Trophoblast cell (in vitro differentiated cells and primary cell): ENCODE measurements at regions not wholly inside any gene's neighbourhood (a gene's known extent, or its start where the extent isn't known, plus 50 kb on each side); places are given as distances from the start of the nearest gene placed in this dataset.

ENCODE experiments used
- DNase-seq, 2 donors: peaks; one replicate each; pipeline ENCODE4 v3.0.0-alpha.2; 2016
- H2AFZ ChIP-seq: 2 replicates; pipeline ENCODE4 v1.6.1; 2013; ENCODE audit warnings: low read length, moderate library complexity, mild to moderate bottlenecking; ENCODE audit not compliant: insufficient read depth, poor library complexity
- H2AK5ac ChIP-seq: 2 replicates; pipeline ENCODE4 v1.6.1; 2013; ENCODE audit warnings: mild to moderate bottlenecking, low read length
- H2BK120ac ChIP-seq: 2 replicates; pipeline ENCODE4 v1.6.1; 2013; ENCODE audit warnings: low read length, mild to moderate bottlenecking, moderate library complexity; ENCODE audit not compliant: insufficient read depth, poor library complexity
- H2BK12ac ChIP-seq: 2 replicates; pipeline ENCODE4 v1.6.1; 2013; ENCODE audit warnings: mild to moderate bottlenecking, low read length, moderate library complexity
- H2BK5ac ChIP-seq: 2 replicates; pipeline ENCODE4 v1.6.1; 2013; ENCODE audit warnings: low read length, low read depth, moderate library complexity, mild to moderate bottlenecking; ENCODE audit not compliant: poor library complexity
- H3K14ac ChIP-seq: 2 replicates; pipeline ENCODE4 v1.6.1; 2013; ENCODE audit warnings: mild to moderate bottlenecking, low read length
- H3K18ac ChIP-seq: 2 replicates; pipeline ENCODE4 v1.6.1; 2013; ENCODE audit warnings: mild to moderate bottlenecking, low read length
- H3K23ac ChIP-seq: 2 replicates; pipeline ENCODE4 v1.6.1; 2013; ENCODE audit warnings: low read length
- H3K27ac ChIP-seq: 2 replicates; pipeline ENCODE4 v1.5.1; 2013; ENCODE audit warnings: low read depth, mild to moderate bottlenecking, inconsistent platforms, low read length, moderate library complexity
- H3K27me3 ChIP-seq: 2 replicates; pipeline ENCODE4 v1.6.1; 2013; ENCODE audit warnings: inconsistent platforms, mild to moderate bottlenecking, low read length, moderate library complexity; ENCODE audit not compliant: insufficient read depth
- H3K36me3 ChIP-seq, 2 experiments: 1 replicate in 1 of 2; 2 replicates in 1 of 2; pipeline ENCODE4 v1.6.1; 2013; ENCODE audit warnings: low read length in 2 of 2, mild to moderate bottlenecking in 2 of 2, moderate library complexity in 1 of 2; ENCODE audit not compliant: insufficient read depth in 2 of 2, control insufficient read depth in 1 of 2
- H3K4ac ChIP-seq: 2 replicates; pipeline ENCODE4 v1.6.1; 2013; ENCODE audit warnings: low read depth, mild to moderate bottlenecking, low read length, moderate library complexity
- H3K4me1 ChIP-seq, 2 experiments: 1 replicate in 1 of 2; 2 replicates in 1 of 2; pipeline ENCODE4 v1.6.1; 2013; ENCODE audit warnings: low read length in 2 of 2, mild to moderate bottlenecking in 2 of 2, moderate library complexity in 1 of 2; ENCODE audit not compliant: insufficient read depth in 2 of 2, control insufficient read depth in 1 of 2
- H3K4me2 ChIP-seq: 2 replicates; pipeline ENCODE4 v1.6.1; 2013; ENCODE audit warnings: inconsistent platforms, mild to moderate bottlenecking, low read length, moderate library complexity
- H3K4me3 ChIP-seq: 2 replicates; pipeline ENCODE4 v1.5.1; 2013; ENCODE audit warnings: mild to moderate bottlenecking, low read depth, low read length, inconsistent platforms
- H3K79me1 ChIP-seq: one replicate; pipeline ENCODE4 v1.6.1; 2013; ENCODE audit warnings: low read length
- H3K79me2 ChIP-seq: 2 replicates; pipeline ENCODE4 v1.6.1; 2013; ENCODE audit warnings: low read length, mild to moderate bottlenecking; ENCODE audit not compliant: control insufficient read depth, insufficient read depth, poor library complexity
- H3K9ac ChIP-seq: 2 replicates; pipeline ENCODE4 v1.6.1; 2013; ENCODE audit warnings: mild to moderate bottlenecking, low read length
- H3K9me3 ChIP-seq: 2 replicates; pipeline ENCODE4 v1.6.1; 2013; ENCODE audit warnings: low read depth, mild to moderate bottlenecking, control low read depth, inconsistent platforms, low read length; ENCODE audit not compliant: insufficient read depth
- H4K12ac ChIP-seq: 2 replicates; pipeline ENCODE4 v1.6.1; 2013; ENCODE audit warnings: low read depth, mild to moderate bottlenecking, low read length, moderate library complexity
- H4K8ac ChIP-seq: 2 replicates; pipeline ENCODE4 v1.6.1; 2013; ENCODE audit warnings: low read depth, mild to moderate bottlenecking, low read length, moderate library complexity
- H4K91ac ChIP-seq: one replicate; pipeline ENCODE4 v1.6.1; 2013; ENCODE audit warnings: low read depth, mild to moderate bottlenecking, low read length, moderate library complexity
- WGBS: extraction: QIAGEN DNeasy Blood & Tissue Kit; methylation state at CpG from one replicate; pipeline ENCODE4 v1.1.7; 2013; ENCODE audit warnings: missing lambda C conversion rate; ENCODE audit not compliant: insufficient read length, insufficient coverage; ENCODE audit errors: extremely low coverage; 5-methylcytosine and 5-hydroxymethylcytosine counted together

DNA sequence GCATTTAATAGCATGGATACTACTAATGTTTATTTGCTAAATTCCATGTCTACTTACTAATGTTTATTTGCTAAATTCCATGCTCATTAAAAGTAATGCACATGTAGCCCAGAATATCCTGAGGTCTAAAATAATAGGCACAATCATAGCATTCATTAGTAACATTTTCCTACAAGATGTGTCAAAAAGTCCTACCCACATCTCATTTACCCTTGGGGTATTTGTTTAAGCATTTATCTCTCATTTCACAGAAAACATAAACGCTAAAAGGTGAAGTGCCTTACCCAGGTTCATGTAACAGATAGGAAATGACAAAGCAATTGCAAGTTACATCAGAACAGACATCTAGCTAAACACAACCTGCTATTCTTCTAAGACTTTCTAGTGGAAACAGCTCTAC lies 457.1 kb downstream of the HACE1 start:
- Histone ChIP-seq H2BK120ac (no peak overlapping the region), H3K27ac (no peak overlapping the region), H4K12ac (no peak overlapping the region), H3K18ac (no peak overlapping the region), H3K4me1 (no peaks in the 10 kb centered on the region), H3K79me1 (no peaks in the 10 kb centered on the region), H3K36me3 (no peaks in the 10 kb centered on the region), H3K23ac (no peak overlapping the region), H2AFZ (no peak overlapping the region), H4K91ac (no peak overlapping the region), H3K4ac (no peak overlapping the region), H3K4me2 (no peak overlapping the region), H3K14ac (no peak overlapping the region), H4K8ac (no peak overlapping the region), H2AK5ac (no peak overlapping the region), H3K79me2 (no peaks in the 10 kb centered on the region), H2BK5ac (no peak overlapping the region), H3K9ac (no peak overlapping the region), H3K4me3 (no peak overlapping the region), H3K27me3 (no peaks in the 10 kb centered on the region), H3K9me3 (no peaks in the 10 kb centered on the region), H2BK12ac (no peak overlapping the region)
- DNase-seq, result peak in 1 of 2 donors; percentile 78
- WGBS, result no CpG with 5 or more reads among the region's 1 CpG

DNA sequence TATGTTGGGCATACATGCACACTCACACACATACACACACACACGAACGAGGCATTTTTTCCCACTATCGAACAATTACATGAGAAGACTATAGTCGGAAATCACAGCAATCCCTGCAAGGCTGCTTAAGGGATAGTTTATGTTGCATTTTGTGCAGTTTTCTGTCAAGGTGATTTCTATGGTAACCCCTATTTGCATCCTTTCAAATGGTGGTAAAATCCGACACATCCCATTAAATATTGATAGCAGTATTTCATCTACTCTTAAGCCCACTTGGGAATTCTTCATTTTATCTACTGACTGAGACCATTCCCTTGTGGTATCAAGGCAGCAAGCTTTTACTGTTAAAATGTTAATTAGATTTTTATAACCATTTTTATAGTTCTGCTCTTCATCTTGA lies 457.8 kb downstream of the HACE1 start:
- Histone ChIP-seq H3K4me1 (no peaks in the 10 kb centered on the region), H4K12ac (no peak overlapping the region), H2BK120ac (no peak overlapping the region), H3K14ac (no peak overlapping the region), H3K9me3 (no peaks in the 10 kb centered on the region), H3K36me3 (no peaks in the 10 kb centered on the region), H4K8ac (no peak overlapping the region), H3K4me3 (no peak overlapping the region), H3K79me1 (no peaks in the 10 kb centered on the region), H2AK5ac (no peak overlapping the region), H3K27ac (no peak overlapping the region), H3K4ac (no peak overlapping the region), H2BK5ac (no peak overlapping the region), H3K79me2 (no peaks in the 10 kb centered on the region), H3K23ac (no peak overlapping the region), H4K91ac (no peak overlapping the region), H3K27me3 (no peaks in the 10 kb centered on the region), H2BK12ac (no peak overlapping the region), H2AFZ (no peak overlapping the region), H3K18ac (no peak overlapping the region), H3K9ac (no peak overlapping the region), H3K4me2 (no peak overlapping the region)
- no peak for DNase-seq
- WGBS, result no CpG with 5 or more reads among the region's 5 CpGs

DNA sequence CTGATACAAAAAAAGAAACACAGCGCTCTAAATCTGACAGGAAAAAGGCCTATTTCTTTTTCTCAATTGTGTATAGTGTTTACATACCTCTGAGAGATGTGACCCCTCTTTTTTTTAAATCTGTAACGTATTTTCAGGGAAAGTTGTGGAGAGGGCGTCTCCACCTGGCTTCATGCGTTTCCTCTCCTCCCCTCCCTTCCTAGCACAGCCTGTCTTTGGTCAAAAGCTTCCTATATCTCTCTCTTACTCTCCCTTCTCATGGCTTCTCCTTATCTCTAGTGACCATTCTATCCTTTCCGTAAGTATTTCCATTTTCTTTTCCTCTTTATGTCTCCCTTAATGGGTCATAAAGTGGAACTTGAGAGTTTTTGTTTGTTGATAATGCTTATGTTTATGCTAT lies 458.9 kb downstream of the HACE1 start:
- Histone ChIP-seq H3K9ac (no peak overlapping the region), H4K8ac (no peak overlapping the region), H2BK120ac (no peak overlapping the region), H3K27ac (no peak overlapping the region), H2BK12ac (no peak overlapping the region), H3K4ac (no peak overlapping the region), H3K14ac (no peak overlapping the region), H3K23ac (no peak overlapping the region), H3K4me2 (no peak overlapping the region), H3K79me1 (no peaks in the 10 kb centered on the region), H3K36me3 (no peaks in the 10 kb centered on the region), H3K4me1 (no peaks in the 10 kb centered on the region), H2AFZ (no peak overlapping the region), H2BK5ac (no peak overlapping the region), H4K91ac (no peak overlapping the region), H3K18ac (no peak overlapping the region), H3K79me2 (no peaks in the 10 kb centered on the region), H4K12ac (no peak overlapping the region), H2AK5ac (no peak overlapping the region), H3K9me3 (no peaks in the 10 kb centered on the region), H3K27me3 (no peaks in the 10 kb centered on the region), H3K4me3 (no peak overlapping the region)
- no CpG with 5 or more reads among the region's 5 CpGs for WGBS
- no peak for DNase-seq

DNA sequence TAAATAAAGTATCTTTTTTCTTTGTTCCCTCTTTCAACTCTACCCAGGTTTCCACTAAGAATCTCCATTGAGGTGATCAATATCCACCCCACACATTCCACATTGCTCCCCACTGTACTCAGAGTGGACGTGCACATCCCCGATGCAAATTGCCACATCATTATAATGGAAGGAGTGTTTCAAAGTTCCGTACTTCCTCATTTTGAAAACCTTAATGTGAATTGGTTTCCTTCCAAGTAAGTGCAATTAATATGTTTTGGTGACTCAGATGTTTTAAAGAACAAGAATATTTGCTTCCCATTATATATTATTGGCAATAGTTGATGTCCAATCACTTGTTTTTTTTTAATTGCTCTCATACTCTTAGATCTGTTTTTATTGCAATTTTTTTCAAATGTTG lies 463.6 kb downstream of the HACE1 start:
- H3K4me2 ChIP-seq, result no peak overlapping the region
- H4K12ac ChIP-seq, result no peak overlapping the region
- H4K8ac ChIP-seq, result no peak overlapping the region
- H3K9me3 ChIP-seq, result no peaks in the 10 kb centered on the region
- no peak overlapping the region for H3K14ac ChIP-seq
- H3K23ac ChIP-seq, result no peak overlapping the region
- no peak overlapping the region for H3K4ac ChIP-seq
- H4K91ac ChIP-seq, result no peak overlapping the region
- no CpG with 5 or more reads among the region's 3 CpGs for whole genome bisulfite sequencing
- no peak for DNase-seq
- no peak overlapping the region for H2AFZ ChIP-seq
- no peaks in the 10 kb centered on the region for H3K4me1 ChIP-seq
- H3K27ac ChIP-seq, result no peak overlapping the region
- no peak overlapping the region for H2BK120ac ChIP-seq
- H3K79me1 ChIP-seq, result no peaks in the 10 kb centered on the region
- no peak overlapping the region for H3K4me3 ChIP-seq
- H3K36me3 ChIP-seq, result no peaks in the 10 kb centered on the region
- H3K79me2 ChIP-seq, result no peaks in the 10 kb centered on the region
- H3K9ac ChIP-seq, result no peak overlapping the region
- H3K27me3 ChIP-seq, result no peaks in the 10 kb centered on the region
- no peak overlapping the region for H2BK12ac ChIP-seq
- no peak overlapping the region for H2AK5ac ChIP-seq
- H2BK5ac ChIP-seq, result no peak overlapping the region
- no peak overlapping the region for H3K18ac ChIP-seq
